HG02870 (cell line): ENCODE measurements at regions not wholly inside any gene's neighbourhood (a gene's known extent, or its start where the extent isn't known, plus 50 kb on each side); places are given as distances from the start of the nearest gene placed in this dataset.

Experiments
- ATAC-seq: cut with Tn5 transposase; IDR thresholded peaks from one replicate; pipeline ENCODE4 v1.9.1; 2021; ENCODE audit warnings: mild to moderate bottlenecking, moderate library complexity; ENCODE audit not compliant: unreplicated experiment

DNA sequence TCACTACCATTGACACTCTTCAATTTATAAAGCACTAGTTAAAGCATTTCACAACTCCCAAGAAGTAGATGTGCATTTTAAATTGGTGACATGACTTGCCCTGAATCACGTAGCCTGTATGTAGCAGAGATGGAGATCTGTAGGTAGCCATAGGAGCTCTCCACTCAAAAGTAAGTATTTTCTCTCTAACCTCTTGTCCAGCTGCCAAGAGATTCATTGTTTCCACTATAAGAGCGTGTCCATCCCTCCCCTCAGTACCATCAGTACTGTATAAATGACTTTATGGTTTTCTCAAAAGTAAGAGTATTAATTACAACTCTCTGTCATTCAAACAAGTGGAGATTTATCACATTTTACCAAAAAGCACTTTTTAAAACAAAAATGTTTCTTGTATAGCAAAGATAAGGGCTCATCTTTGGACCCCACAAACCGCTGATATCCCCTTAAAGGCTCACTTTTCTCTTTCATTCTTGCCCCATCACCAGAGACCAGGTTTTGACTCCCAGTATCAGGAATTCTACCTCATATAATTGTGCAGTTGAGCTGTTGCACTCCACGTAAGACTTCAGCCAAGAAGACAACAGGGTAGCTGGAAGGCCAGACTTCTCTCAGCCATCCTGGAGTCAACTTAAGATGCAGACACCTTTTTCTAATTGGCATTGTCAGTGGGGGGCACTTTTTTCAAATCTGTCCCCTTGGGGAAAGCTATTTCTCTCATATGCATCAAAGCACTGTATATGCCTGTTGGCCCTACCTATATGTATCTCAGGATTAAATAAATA is 78.0 kb upstream of the GALNT5 start:
- ATAC-seq: no peak

DNA sequence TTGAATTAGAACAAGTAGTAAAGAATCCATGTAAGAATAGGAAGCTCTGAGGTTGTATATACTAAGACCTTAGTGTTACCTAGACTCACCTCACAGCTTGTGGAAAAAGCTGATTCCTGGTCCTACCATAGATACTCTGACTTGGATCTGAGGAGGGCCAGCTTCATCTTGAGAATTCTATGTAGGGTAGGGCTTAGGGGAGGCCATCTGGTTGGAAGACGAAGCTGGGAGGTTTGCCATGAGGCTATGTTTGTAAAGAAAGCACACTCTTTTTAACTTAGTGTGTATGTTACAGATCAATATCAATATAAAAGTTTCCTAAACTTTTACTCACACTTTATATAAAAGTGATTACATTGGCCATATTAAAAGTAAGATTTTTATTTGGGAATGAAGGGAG is 77.1 kb upstream of the GALNT5 start:
- ATAC-seq: no peak

DNA sequence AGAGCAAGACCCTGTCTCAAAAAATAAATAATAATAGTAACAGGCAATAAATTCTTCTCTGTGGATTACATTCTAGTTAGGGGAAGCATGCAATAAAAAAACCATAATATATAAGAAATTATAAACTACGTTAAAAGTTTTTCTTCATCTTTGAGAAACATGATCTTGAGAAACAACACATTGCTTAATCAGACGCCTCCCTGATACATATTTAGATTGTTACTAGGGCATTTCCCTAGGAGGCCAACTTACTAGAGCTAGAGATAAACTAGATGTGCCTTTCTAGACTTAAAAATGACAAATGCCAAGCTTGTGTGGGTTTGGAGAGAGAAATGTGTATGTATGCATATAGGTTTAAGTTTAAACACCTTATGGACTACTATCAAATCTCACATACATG is 76.3 kb upstream of the GALNT5 start:
- no peak for ATAC-seq

DNA sequence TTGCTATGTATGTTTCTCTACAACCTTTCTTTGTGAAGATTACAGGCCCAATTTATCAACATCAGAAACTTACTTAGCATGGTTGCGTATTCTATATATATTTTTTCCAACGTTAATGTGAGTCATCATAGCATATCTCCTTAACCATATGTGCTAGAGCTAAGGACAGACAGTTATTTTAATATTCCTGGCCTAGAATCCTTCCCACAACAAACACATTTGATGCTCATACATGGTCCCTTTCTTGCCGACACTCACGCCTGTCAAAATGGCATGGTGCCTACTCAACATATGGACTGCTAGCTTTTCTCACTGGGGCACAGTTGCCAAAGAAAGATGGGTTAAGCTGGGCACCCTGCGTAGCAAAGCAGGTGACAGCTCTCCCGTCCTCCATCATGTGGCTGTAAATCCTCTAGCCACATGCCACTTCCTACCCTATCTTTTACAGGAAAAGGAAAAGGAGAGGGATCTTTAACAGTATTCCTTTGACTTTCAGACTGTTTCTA is 75.2 kb upstream of the GALNT5 start:
- ATAC-seq: no peak

- ATAC-seq: no peak
Observed at GRCh38 chr2:157182834-157183396, 74.6 kb upstream of the GALNT5 start.

DNA sequence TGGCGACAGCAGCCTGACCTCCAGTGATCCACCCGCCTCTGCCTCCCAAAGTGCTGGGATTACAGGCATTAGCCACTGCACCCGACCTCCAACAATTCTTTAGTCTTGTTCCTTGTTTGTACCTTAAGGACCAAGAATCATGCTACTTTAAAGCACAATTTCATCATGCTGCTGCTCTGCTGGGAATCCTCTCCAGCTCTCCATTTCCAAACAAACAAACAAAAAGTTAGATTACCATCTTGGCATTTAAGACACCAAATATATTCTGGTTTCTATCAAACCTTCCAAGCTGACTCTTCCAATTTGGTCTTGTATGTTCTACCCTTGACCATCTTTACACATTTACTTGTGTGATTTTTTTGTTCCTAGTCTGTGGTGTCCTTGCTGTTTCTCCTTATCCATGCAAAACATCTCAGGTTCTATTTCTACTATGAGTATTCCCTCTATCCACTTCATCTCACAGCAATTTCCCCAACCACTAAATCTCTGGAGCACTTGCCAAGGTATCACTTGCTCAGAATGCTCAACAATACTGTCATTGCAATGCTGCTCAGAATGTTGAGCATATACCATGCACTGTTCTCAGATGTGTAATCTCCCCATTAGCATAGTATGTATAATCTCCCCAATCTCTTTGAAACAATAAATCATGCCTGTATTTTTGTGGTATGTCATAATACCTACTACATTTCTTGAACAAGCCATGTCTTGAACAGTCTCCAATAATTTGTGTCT is 73.2 kb upstream of the GALNT5 start:
- no peak for ATAC-seq

DNA sequence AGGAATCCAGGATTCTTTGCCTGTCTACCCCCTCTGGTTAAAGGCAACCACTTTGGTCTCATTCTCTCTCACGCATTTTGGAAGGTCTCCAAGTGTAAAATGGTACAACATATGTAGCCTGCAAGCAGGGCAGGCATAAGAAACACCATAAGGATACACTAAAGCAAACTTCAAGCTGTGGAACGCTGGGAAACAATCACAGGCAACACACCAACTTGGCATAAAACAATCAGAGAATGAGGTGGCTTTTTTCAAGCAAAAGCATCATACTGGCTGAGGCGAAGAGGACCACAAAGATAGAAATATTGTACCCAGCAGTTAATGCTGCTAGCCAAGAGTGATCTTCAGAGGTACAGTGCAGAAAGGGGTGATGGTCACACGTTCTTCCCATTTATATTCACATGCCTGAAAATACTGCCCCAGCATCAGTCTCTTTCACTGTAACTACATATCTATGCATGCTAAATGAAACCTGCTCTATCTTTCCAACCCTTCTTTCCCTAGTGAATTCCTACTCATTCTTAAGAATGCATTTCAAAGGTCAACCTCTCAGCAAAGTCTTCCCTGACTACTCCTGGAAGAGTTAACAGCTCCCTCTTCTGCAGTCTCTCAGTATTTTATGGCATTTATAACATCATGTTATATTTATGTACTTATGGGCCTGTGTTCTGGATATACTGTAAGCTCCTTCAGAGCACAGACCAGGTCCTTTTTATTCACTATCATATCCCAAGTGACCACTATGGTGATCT is 71.9 kb upstream of the GALNT5 start:
- no peak for ATAC-seq

DNA sequence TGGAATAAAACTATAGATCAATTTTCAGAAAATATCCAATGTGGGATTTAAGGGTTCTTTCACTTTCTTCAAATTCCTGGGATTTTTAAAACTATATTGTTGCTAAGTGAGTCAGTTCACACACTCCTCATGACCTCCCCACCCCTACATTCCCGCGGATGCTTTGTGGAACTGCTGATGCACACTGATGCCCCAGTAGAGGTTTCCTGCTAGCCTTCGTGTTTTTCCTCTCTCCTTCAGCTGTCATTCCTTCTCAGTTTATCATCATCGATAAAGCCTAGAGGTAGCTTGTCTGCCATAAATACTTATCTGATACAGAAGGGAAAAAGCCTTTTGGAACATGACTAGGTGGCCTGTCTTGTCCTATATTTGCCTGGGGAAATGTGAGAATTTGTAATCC is 67.4 kb upstream of the GALNT5 start:
- ATAC-seq: no peak

DNA sequence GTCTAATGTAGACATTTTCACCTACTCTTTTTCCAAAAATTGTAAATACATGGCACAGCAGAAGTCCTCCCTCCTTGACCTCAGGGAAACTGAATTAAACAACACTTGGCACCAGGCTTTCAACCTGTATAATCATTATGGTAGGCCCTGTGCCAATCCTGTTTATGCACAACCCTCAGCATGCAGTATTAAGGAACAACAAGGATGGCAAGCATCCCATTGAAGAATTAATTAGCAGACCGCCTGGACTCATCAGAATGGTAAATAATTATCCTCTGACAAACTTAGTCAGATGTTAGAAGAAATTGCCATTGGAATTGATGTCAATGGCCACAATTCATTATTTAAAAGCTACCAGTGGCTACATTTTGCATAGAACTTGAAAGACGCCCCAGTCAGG is 66.3 kb upstream of the GALNT5 start:
- no peak for ATAC-seq

DNA sequence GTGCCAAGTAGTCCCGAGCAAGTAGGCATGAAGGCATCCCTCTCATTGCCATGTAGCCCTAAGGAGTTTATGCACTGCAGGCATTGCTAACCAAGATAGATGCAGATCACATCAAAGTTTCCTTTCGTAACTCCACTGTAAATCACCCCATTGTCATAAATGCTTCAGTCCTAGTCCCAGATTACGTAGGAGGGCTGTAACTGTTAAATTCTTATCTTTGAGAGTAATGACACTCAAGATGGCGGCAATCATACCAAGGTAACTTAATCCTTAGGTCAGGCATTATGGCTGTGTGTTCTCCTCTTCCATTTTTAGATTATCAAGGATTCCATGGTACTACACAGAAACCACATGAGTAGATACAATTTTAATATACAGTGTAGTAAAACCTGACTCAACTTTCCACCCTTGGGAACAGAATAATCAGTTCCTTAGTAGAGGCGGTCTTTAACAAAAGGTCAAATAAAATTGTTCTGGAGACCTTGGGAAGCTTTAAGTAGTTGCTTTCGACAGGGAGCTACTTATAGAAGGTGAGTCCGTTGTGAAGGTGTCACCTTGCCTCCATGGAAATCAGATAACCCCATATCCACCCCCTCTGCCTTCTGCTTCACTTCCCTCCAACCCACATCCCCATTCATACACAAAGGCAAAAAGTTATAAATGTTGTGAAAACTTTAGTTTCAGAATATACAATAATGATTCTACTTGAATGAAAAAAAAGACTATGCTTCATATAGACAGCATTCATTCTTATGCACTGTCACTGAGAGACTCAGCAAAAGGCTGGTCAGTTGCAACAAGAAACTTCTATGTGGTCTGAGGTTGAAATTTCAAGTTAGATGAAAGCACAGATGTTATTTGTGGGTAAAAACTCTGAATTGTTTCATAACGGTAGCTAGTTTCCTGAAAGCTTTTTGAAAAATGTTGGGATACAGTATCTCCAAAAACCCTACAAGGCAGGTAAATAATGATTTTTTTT is 64.8 kb upstream of the GALNT5 start:
- peak; percentile 92 for ATAC-seq

GRCh38 chr2:157193461-157193860 is 64.0 kb upstream of the GALNT5 start:
- no peak for ATAC-seq

GRCh38 chr2:157194097-157194688 is 63.3 kb upstream of the GALNT5 start:
- ATAC-seq: peak; percentile 48

DNA sequence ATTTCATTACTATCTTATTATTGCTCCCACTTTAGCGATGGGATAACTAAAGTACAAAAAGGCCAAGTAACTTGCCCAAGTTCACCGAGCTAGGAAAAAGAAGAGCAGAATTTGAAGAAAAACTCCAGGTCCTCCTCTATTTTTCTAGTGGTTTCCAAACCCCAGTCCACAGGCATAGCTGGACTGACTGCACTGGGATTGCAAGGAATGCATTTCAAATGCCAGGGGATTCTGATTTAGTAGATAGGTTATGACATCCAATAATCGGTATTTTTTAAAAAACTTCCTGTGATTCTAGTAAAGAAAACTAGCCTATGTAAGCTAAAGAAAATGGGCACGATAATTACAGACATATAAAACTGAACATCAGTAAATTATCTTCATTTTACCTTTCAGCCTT is 62.7 kb upstream of the GALNT5 start:
- ATAC-seq: no peak

DNA sequence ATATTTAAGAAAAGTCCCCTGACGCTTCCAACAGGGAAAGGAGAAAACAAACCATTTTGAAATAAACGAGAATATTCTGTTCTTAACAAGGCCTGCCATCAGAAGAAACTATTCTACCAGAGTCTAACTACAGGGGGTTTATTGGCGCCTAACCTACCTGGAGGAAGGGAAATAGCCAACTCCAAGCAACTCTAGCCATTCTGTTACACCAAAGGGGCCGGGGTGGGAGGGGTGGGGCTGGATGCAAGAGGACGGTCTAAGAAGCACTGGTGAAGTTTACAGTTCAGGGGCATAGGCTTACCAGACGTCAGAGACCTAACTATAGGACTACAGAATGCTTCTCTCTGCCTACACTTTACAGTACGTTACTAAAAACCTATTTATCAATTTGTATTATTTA is 60.5 kb upstream of the GALNT5 start:
- no peak for ATAC-seq

- ATAC-seq: no peak
Observed at GRCh38 chr2:157197848-157198247, 59.7 kb upstream of the GALNT5 start.

DNA sequence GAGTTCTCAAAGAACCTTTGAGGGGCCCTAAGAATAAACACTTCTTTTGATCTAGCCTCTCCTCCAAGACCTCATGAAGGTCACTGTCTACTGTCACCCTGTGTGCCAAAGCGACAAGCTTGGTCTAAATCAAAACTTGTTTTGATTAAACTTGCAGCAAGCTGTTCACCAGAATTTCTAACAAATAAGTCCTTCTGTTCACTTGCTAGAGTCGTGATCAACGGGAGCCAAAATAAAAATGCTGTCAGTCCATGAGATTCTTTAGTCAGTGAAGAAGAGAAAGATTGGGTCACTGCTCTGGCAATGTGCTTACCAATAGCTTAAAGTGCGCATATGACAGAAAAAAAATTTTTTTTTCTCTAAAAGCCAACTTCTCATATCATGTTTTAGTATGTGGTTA is 53.9 kb upstream of the GALNT5 start:
- ATAC-seq: no peak

DNA sequence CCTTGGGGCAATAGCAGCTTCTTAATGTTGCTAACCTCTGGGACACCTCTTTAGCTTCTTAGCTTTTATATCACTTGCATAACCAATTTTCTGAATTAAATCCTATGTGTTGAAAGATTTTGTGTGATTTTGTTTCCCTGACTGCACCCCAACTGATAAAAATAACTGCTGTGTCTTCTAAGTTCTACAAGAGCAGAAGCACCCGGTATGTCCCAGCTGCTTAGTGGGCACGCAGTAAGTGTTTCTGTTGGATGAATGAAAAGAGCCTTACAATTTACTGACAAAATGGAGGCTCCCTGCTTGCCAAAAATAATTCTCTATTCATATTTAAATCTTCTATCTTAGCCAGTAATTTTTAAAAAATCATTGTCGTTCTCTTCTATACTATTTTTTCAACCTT is 53.1 kb upstream of the GALNT5 start:
- ATAC-seq: no peak

DNA sequence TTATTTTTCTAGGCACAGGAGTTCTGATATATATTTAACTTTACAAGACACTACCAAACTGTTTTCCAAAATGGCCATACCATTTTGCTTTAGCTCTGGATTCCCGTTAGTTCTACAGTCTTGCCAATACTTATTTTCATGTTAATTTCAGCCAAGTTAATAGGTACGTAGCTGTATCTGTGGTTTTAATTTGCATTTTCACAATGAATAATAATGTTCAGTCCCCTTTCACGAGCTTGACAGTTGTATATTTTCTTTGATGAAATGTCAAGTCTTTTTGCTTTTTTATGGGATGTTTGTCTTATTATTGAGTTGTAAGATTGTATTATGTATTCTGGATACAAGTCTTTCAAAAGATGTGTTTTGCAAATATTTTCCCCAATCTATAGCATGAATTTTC is 50.6 kb upstream of the GALNT5 start:
- ATAC-seq: no peak
